HG03196 (cell line): ENCODE measurements at regions not wholly inside any gene's neighbourhood (a gene's known extent, or its start where the extent isn't known, plus 50 kb on each side); places are given as distances from the start of the nearest gene placed in this dataset.

Experiments used
- ATAC-seq: cut with Tn5 transposase; IDR thresholded peaks from one replicate; pipeline ENCODE4 v1.9.1; 2021; ENCODE audit not compliant: unreplicated experiment

DNA sequence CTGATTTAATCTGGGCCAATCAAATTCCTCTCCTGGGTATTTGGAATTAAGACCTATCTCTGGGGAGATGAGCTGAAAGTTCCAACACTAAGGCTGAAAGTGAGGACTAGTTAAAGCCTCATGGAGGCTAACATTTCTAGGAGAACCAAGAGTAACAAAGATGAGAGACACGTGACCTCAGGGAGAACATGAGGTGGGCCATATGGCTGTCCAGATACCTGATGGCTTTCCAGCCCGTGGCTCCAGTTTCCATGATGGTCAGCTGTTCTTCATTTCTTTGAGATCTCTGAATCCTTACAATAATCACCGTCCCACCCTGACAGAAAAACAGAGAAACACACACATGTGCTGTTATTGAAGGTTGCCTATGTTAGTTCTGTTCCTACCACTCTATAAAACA lies 66.1 kb downstream of the LEPR start:
- ATAC-seq, result no peak

DNA sequence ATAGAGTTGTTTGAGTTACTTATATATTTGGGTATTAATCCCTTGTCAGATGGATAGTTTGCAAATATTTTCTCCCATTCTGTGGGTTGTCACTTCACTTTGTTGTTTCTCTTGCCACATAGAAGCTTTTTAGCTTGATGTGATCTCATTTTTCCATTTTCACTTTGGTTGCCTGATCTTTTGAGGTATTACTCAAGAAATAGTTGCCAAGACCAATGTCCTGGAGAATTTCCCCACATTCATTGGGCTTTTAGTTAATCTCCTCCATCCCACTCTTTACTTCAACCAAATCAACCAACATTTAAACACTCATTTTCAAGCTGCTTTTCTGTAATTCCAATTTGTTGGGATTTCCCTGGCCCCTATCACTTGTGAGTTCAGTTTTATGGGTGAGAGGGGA lies 69.0 kb downstream of the LEPR start:
- no peak for ATAC-seq

DNA sequence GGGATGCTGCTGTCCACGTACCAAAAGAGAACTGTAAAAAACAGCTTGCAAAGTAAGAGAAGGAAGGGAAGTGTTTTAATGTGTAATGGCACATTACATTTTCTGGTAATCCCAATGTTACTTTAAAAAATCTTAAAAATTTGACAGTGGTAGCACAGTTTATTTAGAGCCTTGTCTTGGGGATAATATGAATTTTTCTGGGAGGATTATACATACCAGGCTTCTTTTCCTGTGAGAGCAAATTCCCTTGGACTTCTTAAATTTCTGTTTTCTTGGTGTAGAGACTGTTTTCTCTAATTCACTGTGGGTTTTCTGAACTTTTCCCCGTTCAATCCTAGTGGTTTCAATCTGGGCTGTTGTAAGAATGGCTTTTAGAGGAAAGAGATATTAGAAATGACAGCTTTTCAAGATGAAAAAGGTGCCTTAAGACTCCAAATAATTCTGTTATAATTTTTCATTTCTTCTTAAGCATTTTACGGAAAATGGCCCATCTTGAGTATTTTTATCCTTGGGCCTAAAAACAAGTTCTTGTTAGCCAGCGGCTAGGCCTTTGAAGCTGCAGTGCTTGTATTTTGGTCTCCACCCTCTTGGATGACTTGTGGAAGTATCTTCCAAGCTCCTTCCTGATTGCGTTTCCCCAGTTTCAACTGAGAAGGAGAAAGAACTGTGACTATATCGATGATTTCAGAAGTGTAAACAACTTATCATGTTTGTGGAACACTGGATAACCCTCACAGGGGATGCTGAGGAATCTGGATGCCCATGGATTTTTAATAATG lies 70.0 kb downstream of the LEPR start:
- no peak for ATAC-seq

DNA sequence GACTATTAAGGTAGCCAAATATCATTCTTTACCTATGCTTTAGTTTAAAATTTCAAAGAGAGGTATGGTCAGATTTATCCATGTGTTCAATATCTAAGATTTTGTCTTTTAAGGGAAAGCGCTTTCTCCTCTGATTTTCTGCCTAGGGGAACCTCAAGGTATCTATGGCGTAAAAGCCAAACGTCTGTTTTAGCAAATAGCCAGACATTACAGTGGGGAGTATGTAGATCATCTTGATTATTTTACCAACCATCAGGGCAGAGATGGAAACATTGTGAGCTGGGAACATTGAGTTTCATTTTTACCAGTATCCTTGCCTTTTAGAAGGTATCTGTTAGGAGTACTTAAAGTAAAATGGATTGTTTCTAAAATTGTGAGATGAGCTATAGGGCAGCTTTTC lies 71.0 kb downstream of the LEPR start:
- ATAC-seq, result no peak

DNA sequence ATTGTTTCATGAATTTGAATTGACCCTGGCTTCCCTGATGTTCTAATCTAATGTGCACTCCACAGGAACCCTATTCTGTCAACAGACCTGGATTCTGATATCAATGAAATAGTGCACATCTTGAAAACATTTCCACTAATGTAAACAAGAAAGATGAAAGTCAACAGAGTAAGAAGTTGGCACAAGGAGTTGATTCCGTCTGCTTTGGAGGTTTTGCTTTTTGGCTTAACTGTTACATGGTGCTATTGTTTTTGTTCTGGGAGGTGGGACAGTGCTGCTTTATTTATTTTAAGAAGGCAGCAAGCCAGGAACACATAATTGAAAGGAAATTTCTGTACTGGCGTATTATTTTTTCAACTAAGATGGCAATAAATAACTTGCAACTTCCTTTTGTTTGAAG lies 73.3 kb downstream of the LEPR start:
- no peak for ATAC-seq

DNA sequence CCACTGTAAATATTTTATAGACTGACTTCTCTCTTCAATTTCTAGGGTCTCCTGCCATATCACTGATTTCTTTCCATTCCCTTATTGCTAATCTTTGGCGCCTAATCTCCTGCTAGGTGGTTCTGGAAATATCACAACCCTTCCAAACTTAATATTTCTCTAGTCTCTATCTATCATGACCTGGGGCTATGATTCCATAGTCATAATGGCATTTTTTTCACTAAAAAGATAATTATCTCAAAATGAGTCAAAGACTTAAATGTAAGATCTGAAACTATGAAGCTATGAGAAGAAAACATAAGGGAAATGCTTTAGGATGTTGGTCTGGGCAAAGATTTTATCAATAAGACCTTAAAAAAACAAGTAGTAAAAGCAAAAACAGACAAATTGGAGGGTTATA lies 74.2 kb downstream of the LEPR start:
- ATAC-seq, result no peak

DNA sequence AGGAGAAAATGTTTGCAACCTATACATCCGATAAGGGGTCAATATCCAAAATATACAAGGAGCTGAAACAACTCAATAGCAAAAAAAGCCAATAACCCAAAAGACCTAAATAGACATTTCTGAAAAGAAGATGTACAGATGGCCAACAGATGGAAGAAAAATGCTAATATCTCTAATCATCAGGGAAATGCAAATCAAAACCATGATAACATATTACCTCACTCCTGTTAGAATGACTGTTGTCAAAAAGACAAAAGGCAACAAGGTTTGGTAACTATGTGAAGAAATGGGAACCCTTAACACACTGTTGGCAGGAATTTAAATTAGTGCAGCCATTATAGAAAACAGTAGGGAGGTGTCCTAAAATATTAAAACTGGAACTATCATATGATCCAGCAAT lies 74.7 kb downstream of the LEPR start:
- ATAC-seq, result no peak

DNA sequence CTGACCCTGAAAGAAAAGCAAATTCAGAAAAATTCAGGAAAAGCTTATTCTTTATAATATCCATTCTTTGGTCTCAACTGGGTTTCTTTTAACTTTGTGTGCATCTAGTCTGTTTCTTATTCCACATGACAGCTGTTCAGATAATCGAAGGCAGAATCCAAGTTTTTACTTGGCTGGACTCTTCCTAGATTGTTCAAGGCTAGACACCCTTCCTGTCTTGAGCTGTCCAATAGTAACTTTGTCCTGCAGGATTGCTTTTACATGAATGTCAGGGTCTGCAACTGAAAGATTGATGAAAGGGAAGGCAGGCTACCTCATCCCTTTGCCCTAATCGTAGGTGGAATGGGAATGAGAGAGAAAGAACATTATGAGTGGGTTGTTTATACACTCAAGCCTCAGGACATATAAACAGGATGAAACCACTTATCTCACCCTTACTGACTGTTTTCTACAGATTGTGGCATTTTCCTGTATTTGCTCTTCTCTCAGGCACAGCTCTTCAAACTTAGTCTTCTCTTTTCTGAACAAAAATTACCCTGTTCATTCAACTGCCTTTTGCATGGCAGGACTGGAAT lies 76.9 kb downstream of the LEPR start:
- no peak for ATAC-seq

DNA sequence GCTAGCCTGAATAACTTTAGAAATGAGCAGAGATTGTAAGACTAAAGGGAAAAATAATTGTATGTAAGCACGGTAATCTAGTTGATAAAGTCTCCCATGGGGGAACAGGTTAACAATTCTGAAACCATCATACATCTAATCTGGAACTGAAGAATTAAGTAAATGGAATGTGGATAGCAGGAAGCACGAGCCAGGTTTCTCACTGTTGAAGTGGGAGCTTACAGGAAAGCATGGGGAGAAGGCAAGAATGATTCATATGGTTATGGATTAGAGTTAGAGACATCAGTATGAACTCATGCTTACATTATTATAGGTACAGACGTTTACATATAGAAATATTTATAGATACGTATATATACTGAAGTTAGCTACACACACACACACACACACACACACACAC lies 83.0 kb downstream of the LEPR start:
- ATAC-seq, result no peak

DNA sequence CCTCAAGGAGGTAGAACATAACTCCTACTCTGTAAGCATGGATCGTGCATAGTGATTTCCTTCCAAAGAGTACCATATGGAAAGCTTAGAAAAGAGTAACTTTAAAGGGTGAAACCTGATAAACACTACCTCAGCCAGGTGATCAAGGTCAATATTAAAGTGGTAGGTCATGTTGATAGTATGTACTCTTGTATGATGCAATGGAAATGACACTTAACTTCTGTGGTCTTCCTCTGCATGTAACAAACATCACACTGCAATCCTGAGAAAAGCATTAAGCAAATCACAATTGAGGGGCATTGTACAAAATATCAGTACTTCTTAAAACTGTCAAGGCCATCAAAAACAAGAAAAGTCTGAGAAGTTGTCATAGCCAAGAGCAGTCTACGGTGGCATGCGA lies 83.8 kb downstream of the LEPR start:
- ATAC-seq, result no peak

DNA sequence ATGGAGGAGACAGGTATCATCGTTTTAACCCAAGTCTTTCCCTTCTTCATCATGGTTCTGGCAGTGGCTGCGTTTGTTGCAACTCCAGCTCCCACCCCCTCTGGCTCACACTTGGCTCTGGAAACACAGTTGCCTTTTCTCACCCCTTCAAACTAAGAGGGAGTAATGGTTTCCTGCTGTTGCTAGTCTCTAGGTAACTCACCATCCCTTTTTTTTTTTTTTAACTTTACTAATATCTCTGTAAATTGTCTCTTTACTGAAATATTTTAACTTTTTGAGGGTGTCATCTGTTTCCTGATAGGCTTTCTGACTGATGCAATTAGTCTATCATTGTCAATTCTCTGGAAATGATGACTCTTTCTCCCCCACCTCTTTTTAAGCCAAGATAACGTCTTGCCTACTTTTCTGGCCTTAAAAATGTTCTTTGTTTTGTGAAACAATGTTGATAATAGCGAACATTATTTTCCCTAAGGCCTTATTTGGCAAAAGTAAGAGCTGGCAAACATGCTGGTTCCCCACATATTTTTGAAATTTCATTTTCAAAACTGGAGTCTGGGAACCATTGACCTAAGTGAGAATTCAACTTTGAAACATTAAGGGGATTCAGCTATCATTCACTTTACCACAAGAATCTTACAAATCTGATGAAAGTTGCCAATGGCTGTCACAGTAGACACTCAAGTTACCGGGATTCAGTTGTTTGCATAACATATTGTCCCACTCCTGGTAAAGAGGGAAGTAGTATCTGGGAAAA lies 85.3 kb downstream of the LEPR start:
- no peak for ATAC-seq

DNA sequence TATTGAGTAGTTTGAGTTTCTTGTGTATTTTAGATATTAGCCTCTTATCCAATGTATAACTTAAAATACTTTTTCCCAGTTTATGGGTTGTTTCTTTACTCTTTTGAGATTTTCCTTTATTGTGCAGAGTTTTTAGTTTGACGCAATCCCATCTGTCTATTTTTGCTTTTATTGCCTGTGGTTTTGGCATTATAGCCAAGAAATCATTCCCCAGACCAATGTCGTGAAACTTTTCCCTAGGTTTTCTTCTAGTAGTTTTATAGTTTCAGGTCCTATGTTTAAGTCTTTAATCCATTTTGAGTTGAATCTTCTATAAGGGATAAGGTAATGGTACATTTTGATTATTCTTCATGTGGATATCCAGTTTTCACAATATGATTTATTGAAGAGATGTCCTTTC lies 87.6 kb downstream of the LEPR start:
- ATAC-seq, result no peak

DNA sequence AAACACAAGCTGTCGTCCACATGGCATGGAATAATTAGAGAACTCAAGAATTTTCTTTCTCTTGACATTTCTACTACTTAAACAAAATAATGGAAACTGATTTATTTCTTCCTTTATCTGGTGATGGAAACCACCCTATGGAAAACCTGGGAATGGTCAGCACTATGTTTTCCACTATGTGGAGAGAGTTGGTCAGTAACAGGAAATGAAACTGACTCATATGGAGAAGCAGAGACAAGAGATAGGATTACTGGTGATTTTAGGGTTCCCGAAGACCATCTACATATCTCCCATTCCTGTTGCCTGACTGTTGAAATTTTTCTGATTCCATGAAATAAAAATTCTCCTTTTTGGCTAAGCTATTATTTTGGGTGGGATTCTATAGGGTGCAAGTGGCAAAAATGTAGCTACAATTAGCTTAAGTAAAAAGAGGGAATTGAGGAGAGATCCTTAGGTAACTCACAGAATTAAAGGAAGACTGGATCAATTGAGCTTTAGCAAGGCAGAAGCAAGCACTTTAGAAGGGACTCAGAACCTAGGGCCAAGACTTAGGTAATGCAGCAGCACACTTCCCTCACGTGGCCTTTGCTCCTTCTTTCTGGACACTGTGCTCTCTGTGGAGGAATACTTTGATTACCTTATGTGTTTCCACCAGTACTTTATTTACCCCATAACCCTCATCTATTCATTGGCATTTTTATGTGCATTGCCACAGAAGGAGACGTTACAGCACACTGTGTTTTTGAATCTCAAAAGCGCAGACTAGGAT lies 89.6 kb downstream of the LEPR start:
- ATAC-seq, result no peak

DNA sequence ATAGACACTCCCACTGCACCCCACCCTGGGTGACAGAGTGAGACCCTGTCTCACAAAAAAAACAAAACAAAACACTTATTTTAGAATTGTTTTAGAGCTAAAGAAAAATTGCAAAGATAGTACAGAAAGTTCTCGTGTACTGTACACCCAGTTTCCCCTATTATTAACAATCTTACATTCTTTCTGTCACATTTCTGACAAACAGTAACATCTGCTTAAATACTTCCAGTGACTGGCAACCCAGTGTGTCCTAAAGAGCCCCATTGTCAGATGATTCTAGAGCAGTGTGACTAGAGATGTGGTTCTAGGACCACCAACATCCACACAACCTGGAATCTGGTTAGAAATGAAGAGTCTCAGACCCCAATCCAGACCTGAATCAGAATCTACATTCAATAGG lies 90.5 kb downstream of the LEPR start:
- ATAC-seq, result no peak

DNA sequence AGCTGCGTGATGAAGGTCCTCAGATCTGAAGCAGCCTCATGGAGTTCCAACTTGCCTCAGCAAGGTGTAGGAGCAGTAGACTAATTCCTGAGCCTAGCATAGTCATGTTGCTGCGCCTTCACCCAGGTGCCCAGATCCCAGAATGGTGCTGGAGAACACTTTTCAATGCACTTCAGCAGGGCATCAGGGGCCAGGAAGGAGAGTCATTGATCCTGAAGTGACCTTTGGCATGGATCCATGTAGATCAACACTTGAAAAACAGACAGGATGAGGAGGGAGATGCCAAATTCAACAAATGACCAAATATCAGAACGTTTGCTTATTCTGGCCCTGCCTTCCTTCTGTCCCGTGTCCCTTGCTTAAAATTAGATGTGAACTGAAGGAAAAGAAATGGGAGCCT lies 91.9 kb downstream of the LEPR start:
- no peak for ATAC-seq

DNA sequence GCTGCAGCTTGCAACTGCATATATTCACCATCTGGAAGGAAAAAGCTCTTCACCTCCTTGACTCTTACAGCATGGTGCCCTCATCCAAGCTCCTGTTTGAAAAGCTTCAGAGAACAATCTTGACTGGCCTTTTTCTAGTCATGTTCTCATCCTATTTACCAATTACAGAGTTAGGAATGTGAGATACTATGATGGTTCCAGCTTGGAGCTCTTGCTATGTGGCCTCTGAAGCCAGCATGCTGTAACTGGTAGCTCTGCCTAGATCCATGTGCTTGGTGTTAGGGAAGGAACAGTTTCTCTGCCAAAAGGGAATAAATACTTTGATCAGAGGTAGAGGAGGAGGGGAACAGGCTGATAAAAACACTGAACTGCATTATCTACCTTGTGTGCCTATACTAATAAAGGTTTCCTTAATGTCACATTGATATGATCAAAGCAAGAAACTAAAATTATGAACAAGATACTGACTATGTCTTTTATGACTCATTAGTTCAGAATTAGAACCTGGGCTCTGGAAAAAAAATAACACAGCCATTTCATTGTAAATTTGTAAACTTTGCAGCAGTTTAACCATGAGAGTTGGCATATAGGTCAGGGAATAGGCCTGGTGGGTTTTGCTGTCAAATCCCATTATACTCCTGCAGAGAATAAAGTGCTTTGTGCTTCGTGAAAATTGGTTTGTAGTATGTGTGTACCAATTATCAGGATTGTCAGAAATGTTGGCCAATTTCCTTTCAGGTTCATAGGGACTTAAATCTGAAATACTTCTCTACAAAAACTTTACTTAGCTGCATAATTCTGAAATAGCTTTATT lies 92.7 kb downstream of the LEPR start:
- ATAC-seq, result no peak

DNA sequence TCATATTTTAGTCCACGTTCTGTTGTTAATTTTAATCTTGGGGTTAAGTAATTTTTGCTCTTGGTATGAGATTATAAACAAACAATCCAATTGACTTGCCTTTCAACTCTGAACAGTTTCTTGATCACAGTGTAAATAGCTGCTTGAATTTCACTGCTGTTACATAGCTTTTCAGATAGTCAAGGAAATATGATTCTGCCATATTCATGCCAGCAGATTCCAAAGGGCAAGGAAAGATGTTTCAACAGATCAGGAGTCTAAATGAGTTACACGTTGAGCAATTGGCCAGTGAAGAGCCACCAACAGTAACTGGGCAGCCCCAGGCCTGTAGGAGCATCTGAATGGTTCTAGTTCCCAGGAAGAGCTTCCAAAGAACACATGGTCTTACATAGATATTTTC lies 93.6 kb downstream of the LEPR start:
- ATAC-seq, result no peak

DNA sequence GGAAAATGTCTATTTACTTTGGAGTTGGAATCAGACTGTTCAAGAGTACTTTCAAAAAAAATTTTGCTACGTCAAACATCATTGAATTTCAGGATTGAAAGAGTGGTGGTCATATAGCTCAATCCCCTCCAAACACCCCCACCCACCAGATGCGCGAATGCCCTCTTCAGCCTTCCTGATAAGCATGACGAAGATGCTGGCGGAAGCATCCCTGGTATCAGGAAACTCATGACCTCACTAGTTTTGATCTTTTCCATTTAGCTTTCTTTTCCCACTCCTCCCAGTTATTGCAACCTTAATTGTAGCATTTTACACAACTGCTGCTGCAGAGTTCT lies 104.4 kb downstream of the LEPR start:
- ATAC-seq, result no peak

DNA sequence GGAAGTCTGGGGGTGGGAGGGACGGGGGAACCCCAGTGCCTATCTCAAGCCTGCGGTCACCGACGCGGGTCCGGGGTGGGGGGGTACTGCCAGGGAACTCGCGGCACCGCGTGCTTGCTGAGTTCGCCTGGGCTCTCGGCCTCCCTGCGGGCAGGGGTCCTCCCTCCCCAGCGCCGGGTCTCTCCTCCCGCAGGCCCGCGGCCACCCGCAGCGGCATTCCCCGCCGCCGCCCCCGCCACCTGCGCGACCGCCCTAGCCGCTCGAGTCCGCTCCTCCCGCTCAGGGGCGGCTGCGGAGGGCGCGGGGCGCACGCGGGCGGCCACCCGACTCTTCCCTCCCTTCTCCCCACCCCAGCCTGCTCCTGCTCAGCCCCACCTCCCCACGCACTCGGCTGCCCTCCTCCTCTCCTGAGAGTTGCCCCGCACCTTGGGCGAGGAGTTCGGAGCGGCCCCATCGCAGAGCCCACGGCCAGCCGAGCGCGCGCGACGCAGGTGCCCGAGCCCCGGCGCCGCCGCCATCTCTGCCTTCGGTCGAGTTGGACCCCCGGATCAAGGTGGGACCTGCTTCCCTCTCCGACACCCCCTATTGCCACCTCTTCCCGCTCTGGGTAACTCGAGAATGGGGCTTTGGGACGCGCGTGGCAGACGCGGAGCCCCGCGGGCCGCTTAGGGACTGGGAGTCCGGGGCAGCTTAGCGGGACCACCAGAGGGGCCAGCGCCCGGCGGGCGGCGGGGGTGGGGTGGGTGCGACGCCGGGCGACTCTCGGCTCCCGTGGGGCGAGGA lies 105.0 kb downstream of the LEPR start:
- ATAC-seq, result no peak

DNA sequence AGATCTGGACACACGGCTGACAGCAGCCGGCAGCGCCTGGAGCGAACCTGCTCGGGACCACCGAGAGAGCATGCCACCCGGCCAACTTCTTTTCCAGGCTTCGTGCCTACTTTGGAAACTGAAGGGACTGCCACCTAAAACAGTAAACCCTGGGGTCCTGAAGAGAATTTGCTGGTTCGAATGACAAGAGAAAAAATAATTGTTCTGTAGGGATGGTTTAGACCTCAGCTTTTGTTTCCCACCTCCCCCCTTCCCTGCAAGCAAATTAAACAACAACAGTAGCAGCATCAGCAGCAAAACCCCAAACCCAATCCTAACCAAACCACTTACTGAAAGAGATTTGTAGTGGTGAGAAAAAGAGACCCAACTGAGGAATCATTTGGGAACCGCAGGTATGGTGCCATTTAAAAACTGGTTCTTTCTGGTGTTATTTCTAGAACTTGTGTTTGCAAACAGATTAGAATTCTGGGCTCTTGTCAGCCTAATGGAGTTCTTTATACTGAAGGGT lies 105.6 kb downstream of the LEPR start:
- ATAC-seq, result no peak
